DMS153 treated with DMSO at 0.1 percent for 48 hours (cell line): ENCODE measurements at regions not wholly inside any gene's neighbourhood (a gene's known extent, or its start where the extent isn't known, plus 50 kb on each side); places are given as distances from the start of the nearest gene placed in this dataset.

Experiments
- DNase-seq: peaks from one replicate; lab custom pipeline; 2025; ENCODE audit not compliant: unreplicated experiment; lab: John Stamatoyannopoulos, UW

DNA sequence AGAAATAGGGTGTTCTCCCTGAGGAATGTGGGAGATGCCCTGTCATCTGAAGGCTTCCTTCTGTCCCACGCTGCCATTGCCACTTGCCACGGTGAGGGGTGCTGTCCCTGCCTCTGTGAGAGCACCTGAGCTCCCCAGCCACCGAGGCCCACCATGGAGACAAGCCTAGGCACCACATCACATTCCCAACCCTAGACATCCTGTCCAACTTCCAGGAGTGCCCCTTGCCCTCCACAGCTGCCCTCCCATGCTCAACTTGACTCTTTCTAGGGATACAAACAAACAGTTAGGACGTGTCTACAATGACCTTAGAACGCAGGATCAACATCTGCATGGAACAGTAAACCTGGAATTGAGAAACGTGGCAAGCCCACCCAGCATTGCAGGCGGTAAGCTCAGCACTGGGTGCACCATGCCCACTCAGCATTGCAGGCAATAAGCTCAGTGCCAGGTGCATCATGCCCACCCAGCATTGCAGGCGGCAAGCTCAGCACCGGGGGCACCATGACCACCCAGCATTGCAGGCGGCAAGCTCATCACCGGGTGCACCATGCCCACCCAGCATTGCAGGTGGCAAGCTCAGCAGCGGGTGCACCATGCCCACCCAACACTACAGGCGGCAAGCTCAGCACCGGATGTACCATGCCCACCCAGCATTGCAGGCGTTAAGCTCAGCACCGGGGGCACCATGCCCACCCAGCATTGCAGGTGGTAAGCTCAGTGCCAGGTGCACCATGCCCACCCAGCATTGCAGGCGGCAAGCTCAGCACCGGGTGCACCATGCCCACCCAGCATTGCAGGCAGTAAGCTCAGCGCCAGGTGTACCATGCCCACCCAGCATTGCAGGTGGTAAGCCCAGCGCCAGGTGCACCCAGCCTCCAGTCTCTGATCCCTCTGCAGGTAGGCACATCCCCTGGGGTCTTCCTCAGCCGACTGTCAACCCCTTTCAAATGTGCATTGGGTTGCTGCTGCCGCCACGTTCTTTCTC, 1463.9 kb downstream of the TBC1D22A start:
- DNase-seq: no peak

DNA sequence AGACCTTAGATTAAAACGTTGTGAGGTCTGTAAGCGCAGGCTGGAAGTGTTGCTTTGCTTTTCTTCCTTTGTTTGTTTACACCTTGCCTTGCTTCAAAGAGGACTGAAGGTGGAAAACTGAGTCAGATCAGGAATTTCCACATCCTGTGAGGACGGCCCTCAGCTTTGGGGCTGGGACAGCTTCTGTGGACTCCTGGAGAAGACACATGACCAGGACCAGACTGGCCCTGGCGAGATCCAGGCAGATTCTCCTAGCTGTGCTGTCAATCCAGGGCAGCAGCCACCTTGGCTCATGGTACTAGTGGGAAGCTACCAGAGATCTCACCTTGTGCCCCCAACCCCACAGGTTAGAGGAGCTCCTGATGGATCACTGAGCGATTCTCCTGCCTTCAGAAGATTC, 1461.9 kb downstream of the TBC1D22A start:
- no peak for DNase-seq

DNA sequence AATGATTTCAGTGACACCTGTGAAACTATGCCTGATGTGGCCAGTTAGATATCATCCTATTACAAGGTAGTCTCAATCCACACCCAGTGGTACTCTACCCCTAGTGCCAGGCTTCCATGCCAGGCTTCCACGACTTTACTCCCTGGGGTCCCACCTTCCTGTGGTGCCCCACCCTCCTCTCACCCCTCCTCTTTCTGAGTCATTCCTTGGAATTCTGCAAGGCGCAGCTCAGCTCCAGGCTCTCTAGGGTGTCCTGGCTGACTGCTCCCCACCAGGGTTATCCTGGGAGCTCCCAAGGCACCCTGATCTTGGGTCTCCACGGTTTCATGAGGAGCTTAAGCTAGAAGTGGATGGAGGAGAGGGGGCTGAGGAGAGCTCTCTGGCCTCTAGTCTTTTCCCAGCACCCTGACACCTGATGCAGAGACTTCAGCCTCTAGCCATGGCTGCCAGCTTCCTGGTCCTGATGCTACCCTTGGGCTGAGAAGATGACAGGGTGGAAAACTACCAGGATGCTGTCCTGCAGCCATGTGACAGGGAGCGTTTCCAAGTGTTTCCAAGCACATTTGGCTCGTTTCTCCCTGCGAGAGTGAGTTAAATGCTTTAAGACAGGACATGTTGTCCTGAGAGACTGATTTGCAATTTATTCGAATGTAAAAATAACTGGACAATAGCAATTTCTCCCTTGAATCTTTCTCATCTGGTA, 1461.2 kb downstream of the TBC1D22A start:
- DNase-seq: no peak

DNA sequence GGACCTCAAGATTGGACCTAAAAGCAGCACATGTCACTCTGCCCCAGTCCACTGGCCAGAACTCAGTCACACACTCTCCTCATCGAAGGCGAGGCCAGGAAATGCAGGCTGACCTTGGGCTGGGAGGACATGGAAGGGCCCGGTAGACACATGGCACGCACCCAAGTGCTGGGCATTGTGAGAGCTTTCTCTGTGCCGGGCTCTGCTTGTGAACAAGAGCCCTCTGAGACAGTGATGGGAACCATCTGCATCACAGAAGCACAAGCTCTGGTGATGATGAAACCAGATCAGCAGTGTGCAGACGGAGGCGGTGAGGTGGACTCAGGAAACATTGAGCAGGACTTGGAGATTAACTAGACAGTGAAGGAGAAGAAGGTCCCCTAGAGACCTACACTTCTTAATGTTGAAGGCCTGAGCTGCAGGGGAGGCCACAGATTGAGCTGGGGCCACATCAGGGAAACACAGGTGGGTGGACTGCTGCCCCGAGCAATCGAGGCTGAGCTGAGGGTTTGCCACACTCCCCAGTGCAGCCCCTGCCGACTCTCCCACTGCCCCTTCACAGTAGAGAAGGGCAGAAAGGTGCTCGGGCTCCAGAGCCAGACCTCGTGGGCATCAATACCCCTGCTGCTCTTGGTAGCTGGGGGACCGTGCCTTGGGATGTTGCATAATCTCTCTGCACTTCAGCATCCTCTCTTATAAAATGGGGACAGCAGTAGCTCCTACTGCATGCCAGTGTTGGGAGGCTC, 1460.5 kb downstream of the TBC1D22A start:
- DNase-seq: no peak

DNA sequence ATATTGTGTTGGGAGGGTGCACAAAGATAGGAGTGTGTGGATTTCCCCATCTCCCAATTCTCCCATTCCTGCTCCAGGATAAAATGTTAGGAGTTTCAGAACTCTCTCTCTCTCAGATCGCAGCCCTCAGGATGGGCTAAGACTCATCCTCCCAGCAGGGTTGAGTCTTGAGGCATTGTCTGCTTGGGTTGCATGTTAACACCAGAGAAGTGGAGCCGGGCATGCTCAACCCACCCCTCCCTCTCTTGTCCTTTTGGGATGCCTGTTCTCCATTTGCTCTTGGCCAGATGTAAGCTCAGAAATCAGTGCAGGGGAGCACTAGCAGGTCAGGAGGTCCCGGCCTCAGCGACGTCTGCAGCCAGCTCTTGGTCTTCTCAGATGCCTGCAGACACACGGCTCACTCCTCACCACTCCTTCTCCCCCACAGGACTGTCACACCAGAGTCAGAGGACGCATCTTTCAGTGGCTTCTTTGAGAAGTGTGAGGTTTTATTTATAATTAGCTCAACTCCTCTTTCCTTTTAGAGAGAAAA, 1456.5 kb downstream of the TBC1D22A start:
- DNase-seq: no peak

DNA sequence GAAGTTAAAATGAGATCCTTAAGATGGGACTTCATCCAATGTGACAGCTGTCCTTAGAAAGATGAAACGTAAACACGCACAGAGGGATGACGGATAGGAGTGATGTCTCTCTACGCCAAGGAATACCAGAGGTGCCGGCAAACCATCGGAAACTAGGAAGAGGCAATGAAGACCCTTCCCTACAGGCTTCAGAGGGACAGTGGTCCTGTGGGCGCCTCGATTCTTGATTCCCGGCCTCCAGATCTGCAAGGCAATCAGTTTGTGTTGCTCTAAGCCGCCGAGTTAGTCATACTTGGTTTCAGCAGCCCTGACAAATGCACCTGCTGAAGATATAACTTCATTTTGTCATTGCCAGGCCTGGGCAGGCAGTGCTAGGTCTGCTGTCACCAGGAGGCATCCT, 1455.1 kb downstream of the TBC1D22A start:
- DNase-seq: no peak

DNA sequence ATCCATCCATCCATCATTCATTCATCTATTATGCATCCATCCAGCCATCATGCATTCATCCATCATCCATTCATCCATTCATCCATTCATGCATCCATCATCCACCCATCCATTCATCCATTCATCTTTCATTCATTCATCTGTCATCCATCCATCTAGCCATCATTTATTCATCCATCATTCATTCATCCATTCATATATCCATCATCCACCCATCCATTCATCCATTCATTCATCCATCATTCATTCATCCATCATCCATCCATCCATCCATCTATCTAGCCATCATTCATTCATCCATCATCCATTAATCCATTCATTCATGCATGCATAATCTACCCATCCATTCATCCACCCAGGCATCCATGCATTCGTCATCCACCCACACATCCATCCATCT, 1450.3 kb downstream of the TBC1D22A start:
- no peak for DNase-seq

DNA sequence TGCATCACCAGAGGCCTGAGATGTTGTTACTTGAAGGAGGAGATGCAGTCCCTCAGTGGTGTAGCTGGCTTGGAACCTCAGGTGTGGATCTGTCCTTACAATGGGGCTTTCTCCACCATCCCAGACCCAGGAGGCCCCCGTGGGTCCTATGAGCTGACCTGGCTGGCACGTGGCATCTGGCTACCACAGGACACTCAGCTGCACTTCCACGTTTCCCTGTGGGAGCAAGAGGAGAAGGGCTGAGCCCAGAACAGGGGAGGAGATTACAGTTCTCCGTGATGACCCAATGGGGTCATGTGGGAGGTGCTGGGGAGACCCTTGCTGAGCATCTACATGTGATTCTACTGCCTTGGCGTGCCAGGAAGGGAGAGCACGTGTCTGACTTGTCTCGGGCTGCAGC, 1448.4 kb downstream of the TBC1D22A start:
- no peak for DNase-seq

DNA sequence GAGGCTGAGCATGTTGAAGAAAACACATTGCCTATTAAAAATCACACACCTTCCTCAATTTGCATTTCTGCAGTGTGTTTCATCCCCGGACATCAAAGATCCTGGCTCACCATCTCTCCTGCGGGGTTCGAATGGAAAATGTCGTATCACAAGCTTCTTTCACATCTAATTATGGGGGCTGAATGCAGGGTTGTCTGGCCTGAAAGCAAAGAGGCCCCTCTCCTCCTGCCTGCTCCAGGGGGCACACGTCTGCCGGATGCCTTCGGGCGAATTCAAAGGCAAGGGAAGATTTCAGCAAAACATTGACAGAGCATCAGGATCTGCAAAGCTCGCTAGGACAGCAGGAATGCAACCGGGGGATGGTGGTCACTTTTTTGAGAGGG, 1447.7 kb downstream of the TBC1D22A start:
- DNase-seq: no peak

DNA sequence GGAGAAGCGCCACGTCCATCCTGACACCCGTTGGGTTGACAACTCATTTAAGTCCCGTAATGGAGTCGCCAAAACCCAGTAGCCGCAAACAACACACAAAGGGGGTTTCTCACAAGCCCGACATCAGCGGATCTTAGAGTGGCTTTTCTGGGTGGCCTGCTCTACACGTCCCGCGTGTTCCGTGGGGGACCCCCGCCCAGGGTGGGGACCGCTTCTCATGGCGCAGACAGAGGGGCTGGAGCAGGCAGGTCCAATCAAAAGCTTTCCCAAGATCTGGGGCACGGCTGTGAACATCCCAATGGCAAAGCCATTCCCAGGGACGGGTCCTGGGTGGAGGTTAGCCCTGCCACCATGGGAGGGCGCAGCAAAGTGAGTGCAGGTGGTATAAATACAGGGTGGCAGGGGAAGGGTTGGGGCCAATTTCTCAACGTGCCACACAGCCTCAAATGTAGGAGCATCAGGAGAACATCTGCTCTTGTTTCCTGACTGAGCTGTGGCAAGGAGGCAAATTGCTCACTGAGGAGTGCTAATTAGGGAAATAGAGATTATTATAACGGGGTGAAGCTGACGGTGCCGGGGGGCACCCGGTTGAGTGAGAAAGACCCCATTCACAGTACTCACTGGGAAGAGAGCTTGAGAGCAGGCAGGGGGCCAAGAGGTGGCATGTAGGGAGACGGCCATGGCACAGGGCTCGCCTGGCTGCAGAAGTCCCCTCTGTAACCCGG, 1447.2 kb downstream of the TBC1D22A start:
- DNase-seq: no peak

DNA sequence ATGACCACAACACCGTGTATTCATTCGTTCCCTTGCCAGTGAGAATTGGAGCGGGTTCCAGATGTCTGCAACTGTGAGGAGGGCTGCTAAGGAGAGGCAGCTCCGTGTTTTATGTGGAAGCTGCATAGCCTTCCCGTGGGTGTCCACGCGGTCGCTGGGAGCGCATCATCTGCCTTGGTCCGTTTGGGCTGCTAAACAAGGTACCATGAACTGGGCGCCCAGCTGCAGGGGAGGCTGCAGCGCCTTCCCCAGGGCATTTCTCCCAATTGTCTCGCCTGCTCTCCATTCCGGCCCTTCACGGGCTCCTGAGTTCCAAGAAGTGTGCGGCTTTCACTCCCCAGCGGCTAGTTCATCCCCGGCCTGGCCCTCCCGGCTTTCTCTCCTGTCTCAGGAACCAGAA, 1446.4 kb downstream of the TBC1D22A start:
- DNase-seq: no peak

DNA sequence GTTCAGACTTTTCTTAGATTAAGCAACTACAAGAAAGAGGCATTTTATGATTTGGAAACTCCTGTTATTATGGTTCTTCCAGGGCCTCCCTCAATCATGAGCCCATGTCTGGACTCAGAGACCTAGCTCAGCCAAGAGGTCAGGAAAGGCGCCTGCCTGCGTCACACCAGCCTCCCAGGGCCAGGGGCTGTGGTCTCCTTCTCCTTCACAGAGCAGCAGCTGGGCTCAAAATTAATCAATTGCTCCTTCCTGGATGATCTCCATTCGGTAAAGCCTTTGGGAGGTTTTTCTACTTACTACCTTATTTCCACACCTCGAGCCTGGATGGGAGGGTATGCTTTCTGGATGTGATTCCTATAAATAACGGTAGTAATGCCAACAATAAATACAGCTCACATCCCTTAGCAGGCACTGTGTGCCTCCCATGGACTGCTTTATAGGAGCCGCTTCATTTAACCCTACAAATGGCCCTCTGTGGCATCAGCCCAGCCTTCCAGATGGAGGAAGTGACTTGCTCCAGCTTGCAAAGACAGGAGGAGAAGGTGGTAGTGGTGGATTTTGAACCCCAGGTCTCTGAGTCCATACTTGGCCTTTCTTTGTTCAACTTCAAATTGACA, 1445.6 kb downstream of the TBC1D22A start:
- DNase-seq: no peak

DNA sequence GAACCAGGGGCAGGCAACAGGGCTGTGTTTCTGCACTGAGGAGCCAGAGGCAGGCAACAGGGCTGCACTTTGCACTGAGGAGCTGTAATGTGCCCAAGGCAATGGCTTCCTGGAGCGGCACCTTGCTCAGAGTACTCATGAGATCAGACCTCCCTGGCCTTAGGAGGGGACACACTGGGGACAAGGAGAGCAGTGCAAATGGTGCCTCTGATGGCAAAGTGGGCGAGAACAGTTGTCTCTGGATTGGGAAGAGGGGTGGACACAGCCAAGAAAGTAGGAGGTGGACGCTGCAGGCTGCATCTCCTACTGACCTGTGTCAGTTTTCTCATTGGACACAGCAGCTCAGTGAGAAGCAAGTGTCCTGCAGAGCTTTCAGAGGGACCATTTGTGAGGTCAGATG, 1443.3 kb downstream of the TBC1D22A start:
- no peak for DNase-seq

DNA sequence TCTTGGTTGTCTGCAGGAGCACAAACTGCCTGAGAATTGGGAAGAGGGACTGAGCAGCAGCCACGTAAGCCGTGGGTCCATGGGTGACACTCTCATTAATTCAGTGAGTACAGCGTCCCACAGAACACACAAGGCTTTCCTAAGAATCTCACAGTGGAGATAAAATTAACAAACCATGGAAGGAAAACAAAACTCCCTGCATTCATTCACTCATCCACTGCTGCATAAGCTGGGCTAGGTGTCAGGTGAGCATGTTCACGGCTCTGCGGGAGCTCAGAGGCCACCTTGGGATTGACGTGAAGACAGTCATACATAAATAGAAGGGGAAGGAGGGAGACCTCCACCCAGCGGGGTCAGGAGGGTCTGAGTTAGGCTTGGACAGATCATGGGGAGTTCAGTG, 1442.7 kb downstream of the TBC1D22A start:
- no peak for DNase-seq

DNA sequence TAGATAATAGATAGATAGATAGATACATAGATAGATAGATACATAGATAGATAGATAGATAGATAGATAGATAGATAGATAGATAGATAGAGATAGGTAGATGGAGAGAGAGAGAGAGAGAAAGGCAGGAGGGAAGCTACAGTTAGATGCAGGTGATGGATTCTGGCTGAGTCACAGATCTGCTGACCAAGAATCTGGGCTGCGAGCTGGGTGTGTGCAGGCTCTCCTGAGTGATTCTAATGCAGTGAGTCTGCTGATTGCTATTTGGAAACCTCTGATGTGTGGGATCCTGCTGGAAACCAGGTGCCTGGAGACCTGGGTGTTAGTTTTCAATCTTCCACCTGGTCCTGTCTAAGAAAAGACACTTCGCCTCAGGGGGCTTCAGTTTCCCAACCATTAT, 1441.8 kb downstream of the TBC1D22A start:
- DNase-seq: no peak

DNA sequence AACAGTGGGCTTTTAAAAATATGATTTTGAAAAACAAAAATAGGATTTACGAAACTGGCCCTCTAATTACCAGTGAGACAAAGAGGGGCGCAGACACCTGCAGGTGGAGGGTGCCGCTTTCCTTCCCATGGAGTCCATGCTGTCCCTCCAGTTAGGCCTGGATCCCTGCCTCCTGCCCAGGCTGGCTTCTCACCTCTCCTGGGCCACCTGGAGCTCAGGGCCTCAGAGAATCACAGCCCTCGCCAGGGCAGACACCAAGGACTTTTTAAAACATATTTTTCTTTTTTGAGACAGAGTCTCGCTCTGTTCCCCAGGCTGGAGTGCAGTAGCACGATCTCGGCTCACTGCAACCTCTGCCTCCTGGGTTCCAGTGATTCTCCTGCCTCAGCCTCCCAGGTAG, 1437.2 kb downstream of the TBC1D22A start:
- DNase-seq: no peak

DNA sequence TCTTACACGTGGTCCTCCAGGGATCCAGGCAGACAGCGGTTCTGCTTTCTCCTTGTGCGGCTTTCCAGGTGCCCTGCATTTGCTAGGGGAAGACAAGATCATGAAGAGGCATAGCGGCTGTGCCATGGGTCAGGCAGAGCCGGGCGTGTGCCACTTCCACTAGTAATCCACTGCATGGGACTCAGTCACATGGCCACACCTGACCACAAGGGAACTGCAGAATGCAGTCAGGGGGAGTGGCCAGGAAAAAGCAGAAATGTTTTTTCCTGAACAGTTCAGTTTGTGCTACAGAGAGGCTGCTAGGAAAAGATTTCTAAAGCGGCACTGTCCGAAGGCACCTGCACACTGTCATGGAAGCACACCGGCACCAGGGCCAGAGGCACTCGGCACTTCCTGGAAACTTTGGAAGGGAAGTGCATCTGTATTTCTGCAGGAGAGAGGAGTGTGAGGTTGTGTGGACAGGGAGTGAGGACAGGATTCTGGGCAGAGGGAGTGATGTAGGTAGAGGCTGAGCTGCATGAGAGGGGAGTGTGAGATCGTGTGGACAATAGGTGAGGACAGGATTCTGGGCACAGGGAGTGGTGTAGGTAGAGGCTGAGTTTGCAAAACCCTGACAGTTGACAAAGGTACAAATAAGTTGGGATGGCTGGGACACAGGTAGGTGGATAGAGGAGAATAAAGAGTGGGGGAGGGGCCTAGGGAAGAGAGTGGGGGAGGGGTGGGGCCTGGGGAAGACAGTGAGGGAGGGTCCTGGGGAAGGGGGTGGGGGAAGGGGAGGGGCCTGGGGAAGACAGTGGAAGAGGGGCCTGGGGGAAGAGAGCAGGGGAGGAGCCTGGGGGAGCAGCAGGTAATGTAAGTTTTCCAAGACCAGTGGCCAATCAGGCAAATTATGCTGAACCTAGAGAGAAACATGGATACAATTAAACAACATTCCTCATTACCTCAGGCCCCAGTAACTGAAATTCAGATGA, 1436.3 kb downstream of the TBC1D22A start:
- DNase-seq: no peak

DNA sequence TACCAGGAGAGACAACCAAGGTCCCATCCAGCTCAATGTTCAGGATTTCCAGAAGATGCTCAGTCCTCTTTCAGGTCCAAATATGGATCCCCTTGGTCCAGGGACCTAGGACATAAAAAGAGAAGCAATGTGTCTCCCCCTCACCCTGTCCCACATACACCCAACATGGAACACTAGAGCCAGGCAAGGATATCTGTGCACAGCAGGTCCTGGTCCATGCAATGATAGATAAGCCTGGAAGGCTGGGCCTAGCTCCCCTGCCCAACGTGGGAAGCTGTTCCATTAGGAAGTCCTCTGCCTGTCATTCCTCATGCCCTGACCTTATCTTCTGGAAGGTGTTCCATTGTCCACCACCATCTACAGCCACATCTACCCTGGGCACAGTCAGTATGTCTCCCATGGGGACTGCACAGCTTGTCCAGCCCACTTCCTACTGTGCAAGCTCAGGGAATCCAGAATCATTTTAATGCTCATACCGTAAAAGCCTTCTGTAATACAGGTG, 1434.8 kb downstream of the TBC1D22A start:
- DNase-seq: no peak

DNA sequence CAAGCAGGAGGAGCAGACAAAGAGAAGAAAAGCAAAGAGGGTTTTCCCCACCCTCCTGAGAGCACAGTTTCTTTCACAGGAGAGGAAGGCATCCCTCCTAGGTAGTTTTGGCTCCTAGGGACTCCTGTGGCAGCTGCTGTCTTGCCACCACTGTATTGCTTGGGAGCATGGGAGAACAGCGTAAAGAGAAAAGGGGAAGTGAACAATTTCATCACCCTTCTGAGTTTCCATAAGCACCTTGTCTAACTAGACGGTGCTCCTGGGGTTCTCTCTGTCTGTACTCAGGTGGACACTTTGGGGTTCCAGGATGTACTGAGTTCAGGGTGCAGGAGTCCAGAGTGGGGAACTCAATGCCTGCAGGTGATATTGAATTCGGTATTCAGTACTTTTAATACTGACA, 1430.5 kb downstream of the TBC1D22A start:
- DNase-seq: no peak
